A549 (cell line): ENCODE measurements at regions not wholly inside any gene's neighbourhood (a gene's known extent, or its start where the extent isn't known, plus 50 kb on each side); places are given as distances from the start of the nearest gene placed in this dataset.

Experiments
- CEBPB ChIP-seq, 2 experiments: fragments of >200 bp in 1 of 2; sonication (Bioruptor Twin) in 1 of 2; formaldehyde crosslinking in 1 of 2; IDR thresholded peaks; 2 replicates each; pipeline ENCODE4 v1.6.1; 2012 to 2016
- CTCF ChIP-seq: fragments of >200 bp; sonication (Bioruptor Twin); formaldehyde crosslinking; IDR thresholded peaks from 3 replicates; pipeline ENCODE4 v1.5.1; 2016
- ELK1 ChIP-seq: fragments of 150-350 bp; IDR thresholded peaks from 2 replicates; pipeline ENCODE4 v1.6.1; 2014; ENCODE audit warnings: low read depth, mild to moderate bottlenecking, low read length
- MAFK ChIP-seq: fragments of 450-650 bp; IDR thresholded peaks from 2 replicates; pipeline ENCODE4 v1.6.1; 2014; ENCODE audit not compliant: partially characterized antibody
- POLR2A ChIP-seq: IDR thresholded peaks from 2 replicates; pipeline ENCODE4 v1.6.1; 2012; ENCODE audit warnings: mild to moderate bottlenecking, low read length
- RARB ChIP-seq: fragments of 250-450 bp; sonication (Bioruptor Pico); IDR thresholded peaks from 2 replicates; pipeline ENCODE4 v1.8.0; 2021; ENCODE audit warnings: mild to moderate bottlenecking, moderate library complexity
- SMC3 ChIP-seq: fragments of >200 bp; sonication (Bioruptor Twin); formaldehyde crosslinking; IDR thresholded peaks from 3 replicates; pipeline ENCODE4 v1.6.1; 2018; ENCODE audit warnings: inconsistent platforms

- TF ChIP-seq CTCF (no peak), ELK1 (no peak), POLR2A (no peak), CEBPB (IDR thresholded peaks at IDR 0.05) (no peak), SMC3 (no peak), RARB (CRISPR knock-in tag) (no peak), MAFK (no peak)
Measured at GRCh38 chr12:27901959-27902358, 70.6 kb downstream of the PTHLH start.
